C1 segment of cervical spinal cord (tissue), 14 donors: ENCODE measurements at regions not wholly inside any gene's neighbourhood (a gene's known extent, or its start where the extent isn't known, plus 50 kb on each side); places are given as distances from the start of the nearest gene placed in this dataset.

Source experiments
- DNase-seq, 14 donors: peaks; one replicate each; lab custom pipeline; 2025; lab: John Stamatoyannopoulos, UW

GRCh38 chr1:81437649-81438048 is 363.1 kb upstream of the ADGRL2 start:
- no peak for DNase-seq

GRCh38 chr1:81437213-81437612 is 363.5 kb upstream of the ADGRL2 start:
- no peak for DNase-seq

- no peak for DNase-seq
These were observed 365.6 kb upstream of the ADGRL2 start for GRCh38 chr1:81435175-81435574.

- DNase-seq, result no peak
These were observed 367.1 kb upstream of the ADGRL2 start for GRCh38 chr1:81433676-81434075.

- no peak for DNase-seq
These were observed 368.1 kb upstream of the ADGRL2 start for GRCh38 chr1:81432654-81433109.

GRCh38 chr1:81432059-81432458 is 368.7 kb upstream of the ADGRL2 start:
- no peak for DNase-seq

- DNase-seq, result no peak
These were observed 369.1 kb upstream of the ADGRL2 start for GRCh38 chr1:81431624-81432000.

- no peak for DNase-seq
These were observed 369.6 kb upstream of the ADGRL2 start for GRCh38 chr1:81430955-81431623.

GRCh38 chr1:81430236-81430938 is 370.3 kb upstream of the ADGRL2 start:
- DNase-seq, result no peak

- no peak for DNase-seq
These were observed 371.7 kb upstream of the ADGRL2 start for GRCh38 chr1:81428998-81429397.

- DNase-seq, result no peak
These were observed 375.9 kb upstream of the ADGRL2 start for GRCh38 chr1:81424816-81425215.

GRCh38 chr1:81424061-81424460 is 376.7 kb upstream of the ADGRL2 start:
- DNase-seq, result no peak

- DNase-seq, result no peak
These were observed 380.0 kb upstream of the ADGRL2 start for GRCh38 chr1:81420760-81421159.

GRCh38 chr1:81414488-81415015 is 386.2 kb upstream of the ADGRL2 start:
- peak in 8 of 14 donors; percentile 1 to 31 (median 11) for DNase-seq

- DNase-seq, result no peak
These were observed 387.8 kb upstream of the ADGRL2 start for GRCh38 chr1:81412954-81413353.

- DNase-seq, result no peak
These were observed 389.8 kb upstream of the ADGRL2 start for GRCh38 chr1:81410941-81411340.

- DNase-seq, result no peak
These were observed 390.4 kb upstream of the ADGRL2 start for GRCh38 chr1:81410351-81410750.

- no peak for DNase-seq
These were observed 390.9 kb upstream of the ADGRL2 start for GRCh38 chr1:81409780-81410274.

GRCh38 chr1:81409262-81409661 is 391.5 kb upstream of the ADGRL2 start:
- DNase-seq, result no peak

- DNase-seq, result no peak
These were observed 392.3 kb upstream of the ADGRL2 start for GRCh38 chr1:81408419-81408818.

GRCh38 chr1:81407000-81407821 is 393.5 kb upstream of the ADGRL2 start:
- DNase-seq, result no peak
